ENCODE measurements at regions not wholly inside any gene's neighbourhood (a gene's known extent, or its start where the extent isn't known, plus 50 kb on each side); places are given as distances from the start of the nearest gene placed in this dataset.

GRCh38 chr1:61569303-61569621 lies 155.7 kb downstream of the TM2D1 start:
- TF ChIP-seq POLR2A (IDR thresholded peaks at IDR 0.05), result no peak
- TF ChIP-seq CTCF (IDR thresholded peaks at IDR 0.05), result no peak

Data from body of pancreas (tissue), 4 donors.